Fibroblast of villous mesenchyme (primary cell): ENCODE measurements at regions not wholly inside any gene's neighbourhood (a gene's known extent, or its start where the extent isn't known, plus 50 kb on each side); places are given as distances from the start of the nearest gene placed in this dataset.
"Not testable (repeated sequence)": the region's sequence is repeated elsewhere in the genome, so short reads cannot be mapped to it uniquely, and the experiment has no call there.

Source experiments
- DNase-seq: peaks from one replicate; pipeline ENCODE4 v3.0.0-alpha.2; 2010; ENCODE audit warnings: low read depth
- H3K4me3 ChIP-seq: 2 replicates; pipeline ENCODE4 v1.5.1; 2011; ENCODE audit warnings: low read depth, mild to moderate bottlenecking, low read length
- TF ChIP-seq, protein P1 (sequence below): IDR thresholded peaks from 2 replicates; pipeline ENCODE4 v1.5.1; 2012; ENCODE audit warnings: low read depth, mild to moderate bottlenecking, low read length; ENCODE audit not compliant: insufficient read depth

GRCh38 chr7:65295409-65295808 lies 78.2 kb upstream of the ZNF92 start:
- no peak overlapping the region for H3K4me3 ChIP-seq
- DNase-seq: no peak
- TF ChIP-seq, protein P1, sequence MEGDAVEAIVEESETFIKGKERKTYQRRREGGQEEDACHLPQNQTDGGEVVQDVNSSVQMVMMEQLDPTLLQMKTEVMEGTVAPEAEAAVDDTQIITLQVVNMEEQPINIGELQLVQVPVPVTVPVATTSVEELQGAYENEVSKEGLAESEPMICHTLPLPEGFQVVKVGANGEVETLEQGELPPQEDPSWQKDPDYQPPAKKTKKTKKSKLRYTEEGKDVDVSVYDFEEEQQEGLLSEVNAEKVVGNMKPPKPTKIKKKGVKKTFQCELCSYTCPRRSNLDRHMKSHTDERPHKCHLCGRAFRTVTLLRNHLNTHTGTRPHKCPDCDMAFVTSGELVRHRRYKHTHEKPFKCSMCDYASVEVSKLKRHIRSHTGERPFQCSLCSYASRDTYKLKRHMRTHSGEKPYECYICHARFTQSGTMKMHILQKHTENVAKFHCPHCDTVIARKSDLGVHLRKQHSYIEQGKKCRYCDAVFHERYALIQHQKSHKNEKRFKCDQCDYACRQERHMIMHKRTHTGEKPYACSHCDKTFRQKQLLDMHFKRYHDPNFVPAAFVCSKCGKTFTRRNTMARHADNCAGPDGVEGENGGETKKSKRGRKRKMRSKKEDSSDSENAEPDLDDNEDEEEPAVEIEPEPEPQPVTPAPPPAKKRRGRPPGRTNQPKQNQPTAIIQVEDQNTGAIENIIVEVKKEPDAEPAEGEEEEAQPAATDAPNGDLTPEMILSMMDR: no peak

- DNase-seq, H3K4me3 ChIP-seq: not testable (repeated sequence)
Observed at GRCh38 chr7:65290340-65290739, 83.3 kb upstream of the ZNF92 start.

DNA sequence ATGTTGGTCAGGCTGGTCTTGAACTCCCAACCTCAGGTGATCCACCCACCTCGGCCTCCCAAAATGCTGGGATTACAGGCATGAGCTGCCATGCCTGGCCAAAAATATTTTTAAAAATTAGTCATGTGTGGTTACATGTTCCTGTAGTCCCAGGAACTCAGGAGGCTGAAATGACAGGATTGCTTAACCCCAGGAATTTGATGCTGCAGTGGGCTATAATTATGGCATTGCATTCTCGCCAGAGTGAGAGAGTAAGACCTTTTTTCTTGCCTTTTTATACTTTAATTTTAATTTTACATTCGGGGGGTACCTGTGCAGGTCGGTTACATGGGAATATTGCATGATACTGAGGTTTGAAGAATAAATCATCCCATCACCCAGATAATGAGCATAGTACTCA lies 86.6 kb upstream of the ZNF92 start:
- TF ChIP-seq, protein P1: no peak
- no peak for DNase-seq

GRCh38 chr7:65285906-65286864 lies 87.5 kb upstream of the ZNF92 start:
- TF ChIP-seq, protein P1: no peak
- no peak for DNase-seq
- H3K4me3 ChIP-seq: no peak overlapping the region

More for the DNA sequence above, 86.6 kb upstream of the ZNF92 start:
- no peak overlapping the region for H3K4me3 ChIP-seq

DNA sequence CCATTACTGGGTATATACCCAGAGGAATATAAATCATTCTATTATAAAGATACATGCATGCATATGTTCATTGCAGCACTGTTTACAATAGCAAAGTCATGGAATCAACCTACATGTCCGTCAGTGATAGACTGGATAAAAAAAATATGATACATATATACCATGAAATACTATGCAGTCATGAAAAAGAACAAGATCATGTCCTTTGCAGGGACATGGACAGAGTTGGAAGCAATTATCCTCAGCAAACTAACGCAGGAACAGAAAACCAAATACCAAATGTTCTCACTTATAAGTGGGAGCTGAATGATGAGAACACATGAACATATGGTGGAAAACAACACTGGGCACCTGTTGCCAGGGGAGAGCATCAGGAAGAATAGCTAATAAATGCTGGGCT lies 88.4 kb upstream of the ZNF92 start:
- DNase-seq, H3K4me3 ChIP-seq: not testable (repeated sequence)

DNA sequence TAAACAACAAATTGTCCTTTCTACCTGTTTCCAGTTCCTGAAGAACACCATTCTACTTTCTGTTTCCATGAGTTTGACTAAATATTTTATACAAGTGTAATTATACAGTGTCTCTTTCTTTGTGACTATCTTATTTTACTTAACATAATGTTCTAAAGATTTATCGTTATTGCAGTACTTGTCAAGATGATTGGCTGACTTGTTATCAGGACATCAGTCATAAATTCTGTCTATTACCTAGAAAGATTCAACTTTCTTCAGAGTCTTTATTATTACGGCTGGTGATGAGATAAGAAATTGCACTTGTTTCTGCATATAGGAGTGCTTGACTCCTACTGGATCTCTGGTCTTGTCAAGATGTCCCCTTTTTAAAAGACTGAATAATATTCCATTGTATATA lies 93.9 kb upstream of the ZNF92 start:
- TF ChIP-seq, protein P1: no peak
- no peak for DNase-seq
- no peak overlapping the region for H3K4me3 ChIP-seq

- TF ChIP-seq, protein P1: no peak
- H3K4me3 ChIP-seq: no peak overlapping the region
- no peak for DNase-seq
Observed at GRCh38 chr7:65276822-65277221, 96.8 kb upstream of the ZNF92 start.

- H3K4me3 ChIP-seq, DNase-seq: not testable (repeated sequence)
Observed at GRCh38 chr7:65271502-65271901, 102.2 kb upstream of the ZNF92 start.
